ENCODE measurements at regions not wholly inside any gene's neighbourhood (a gene's known extent, or its start where the extent isn't known, plus 50 kb on each side); places are given as distances from the start of the nearest gene placed in this dataset.

GRCh38 chr5:175109058-175109755, 334.8 kb downstream of the DRD1 start:
- Histone ChIP-seq H3K9me3 (ENCODE audit: control insufficient read depth, insufficient read depth, low read length) (0 out of 2 replicates have a peak, but pooled peaks cover 2% of the 10 kb centered on the region), H3K4me1 (ENCODE audit: control insufficient read depth, low read length) (no peaks in the 10 kb centered on the region), H3F3A (ENCODE audit: control insufficient read depth, insufficient read depth) (no peaks in the 10 kb centered on the region), H3K27ac (ENCODE audit: low read depth, low read length) (no peak overlapping the region), H3K9me2 (replicated peaks; ENCODE audit: control insufficient read depth, low read length) (no peaks in the 10 kb centered on the region), H3K4me3 (ENCODE audit: low read length) (no peak overlapping the region), H3K79me2 (ENCODE audit: control insufficient read depth, low read length) (no peaks in the 10 kb centered on the region), H3K27me3 (ENCODE audit: control insufficient read depth, low read length) (no peaks in the 10 kb centered on the region), H3K36me3 (ENCODE audit: control insufficient read depth, low read length) (no peaks in the 10 kb centered on the region), H4K20me1 (ENCODE audit: control insufficient read depth, insufficient read depth, low read depth, low read length) (no peaks in the 10 kb centered on the region), H3K4me2 (ENCODE audit: low read length) (no peak overlapping the region)
- TF ChIP-seq CTCF (IDR thresholded peaks at IDR 0.05; ENCODE audit: low read depth, low read length, poor library complexity, severe bottlenecking) = no peak
- no peak for TF ChIP-seq EZH2phosphoT487 (IDR thresholded peaks at IDR 0.05; ENCODE audit: borderline replicate concordance, low read length)

GRCh38 chr5:175107865-175108264, 336.1 kb downstream of the DRD1 start:
- no peaks in the 10 kb centered on the region for H3F3A ChIP-seq (ENCODE audit: control insufficient read depth, insufficient read depth)
- H3K4me2 ChIP-seq (ENCODE audit: low read length) = no peak overlapping the region
- no peaks in the 10 kb centered on the region for H3K36me3 ChIP-seq (ENCODE audit: control insufficient read depth, low read length)
- no peaks in the 10 kb centered on the region for H3K4me1 ChIP-seq (ENCODE audit: control insufficient read depth, low read length)
- no peaks in the 10 kb centered on the region for H3K79me2 ChIP-seq (ENCODE audit: control insufficient read depth, low read length)
- no peaks in the 10 kb centered on the region for H3K9me2 ChIP-seq (replicated peaks; ENCODE audit: control insufficient read depth, low read length)
- H3K27ac ChIP-seq (ENCODE audit: low read depth, low read length) = no peak overlapping the region
- H3K9me3 ChIP-seq (ENCODE audit: control insufficient read depth, insufficient read depth, low read length) = 0 out of 2 replicates have a peak, but pooled peaks cover 2% of the 10 kb centered on the region
- H4K20me1 ChIP-seq (ENCODE audit: control insufficient read depth, insufficient read depth, low read depth, low read length) = no peaks in the 10 kb centered on the region
- TF ChIP-seq CTCF (IDR thresholded peaks at IDR 0.05; ENCODE audit: low read depth, low read length, poor library complexity, severe bottlenecking) = no peak
- no peak for TF ChIP-seq EZH2phosphoT487 (IDR thresholded peaks at IDR 0.05; ENCODE audit: borderline replicate concordance, low read length)
- H3K4me3 ChIP-seq (ENCODE audit: low read length) = no peak overlapping the region
- H3K27me3 ChIP-seq (ENCODE audit: control insufficient read depth, low read length) = no peaks in the 10 kb centered on the region

- Histone ChIP-seq H3K4me3 (ENCODE audit: low read length) (no peak overlapping the region), H3F3A (ENCODE audit: control insufficient read depth, insufficient read depth) (no peaks in the 10 kb centered on the region)
- TF ChIP-seq EZH2phosphoT487 (IDR thresholded peaks at IDR 0.05; ENCODE audit: borderline replicate concordance, low read length) (no peak), CTCF (IDR thresholded peaks at IDR 0.05; ENCODE audit: low read depth, low read length, poor library complexity, severe bottlenecking) (no peak)
These were observed 336.9 kb downstream of the DRD1 start for GRCh38 chr5:175107028-175107588.

More at GRCh38 chr5:175107028-175107588, 336.9 kb downstream of the DRD1 start:
- Histone ChIP-seq H4K20me1 (ENCODE audit: control insufficient read depth, insufficient read depth, low read depth, low read length) (no peaks in the 10 kb centered on the region), H3K27me3 (ENCODE audit: control insufficient read depth, low read length) (no peaks in the 10 kb centered on the region), H3K4me2 (ENCODE audit: low read length) (no peak overlapping the region), H3K79me2 (ENCODE audit: control insufficient read depth, low read length) (no peaks in the 10 kb centered on the region), H3K27ac (ENCODE audit: low read depth, low read length) (no peak overlapping the region), H3K36me3 (ENCODE audit: control insufficient read depth, low read length) (no peaks in the 10 kb centered on the region), H3K9me3 (ENCODE audit: control insufficient read depth, insufficient read depth, low read length) (0 out of 2 replicates have a peak, but pooled peaks cover 2% of the 10 kb centered on the region), H3K9me2 (replicated peaks; ENCODE audit: control insufficient read depth, low read length) (no peaks in the 10 kb centered on the region), H3K4me1 (ENCODE audit: control insufficient read depth, low read length) (no peaks in the 10 kb centered on the region)

Measured in DOHH2 (cell line).